Right lobe of liver (tissue), 4 donors: ENCODE measurements at regions not wholly inside any gene's neighbourhood (a gene's known extent, or its start where the extent isn't known, plus 50 kb on each side); places are given as distances from the start of the nearest gene placed in this dataset.

Source experiments
- CTCF ChIP-seq, 4 donors: fragments of 200-600 bp in 3 of 4; fragments of 450-650 bp in 1 of 4; IDR thresholded peaks; one replicate each; pipeline versions ENCODE4 v1.5.1 to v1.8.0; 2016 to 2022; ENCODE audit warnings: antibody characterized with exemption in 4 of 4, mild to moderate bottlenecking in 2 of 4
- POLR2A ChIP-seq: fragments of 450-650 bp; IDR thresholded peaks from one replicate; pipeline ENCODE4 v1.6.1; 2017; ENCODE audit warnings: antibody characterized with exemption, mild to moderate bottlenecking
- donor health status: DM: no; HTN: no; CAD: no.
- donor health status: DM: no; HTN: no; CAD: no.
- donor health status: DM: no; HTN: yes; CAD: no.

GRCh38 chr6:144749263-144749662 lies 464.1 kb downstream of the UTRN start:
- TF ChIP-seq POLR2A = no peak
- TF ChIP-seq CTCF (IDR thresholded peaks at IDR 0.05) = no peak
